Right lobe of liver (tissue), 4 donors: ENCODE measurements at regions not wholly inside any gene's neighbourhood (a gene's known extent, or its start where the extent isn't known, plus 50 kb on each side); places are given as distances from the start of the nearest gene placed in this dataset.

Experiments used
- POLR2A ChIP-seq: fragments of 450-650 bp; IDR thresholded peaks from one replicate; pipeline ENCODE4 v1.6.1; 2017; ENCODE audit warnings: antibody characterized with exemption, mild to moderate bottlenecking
- TF ChIP-seq, protein P1 (sequence below), 4 donors: fragments of 200-600 bp in 3 of 4; fragments of 450-650 bp in 1 of 4; IDR thresholded peaks; one replicate each; pipeline versions ENCODE4 v1.5.1 to v1.8.0; 2016 to 2022; ENCODE audit warnings: antibody characterized with exemption in 4 of 4, mild to moderate bottlenecking in 2 of 4
- donor health status: DM: no; HTN: no; CAD: no.
- donor health status: DM: no; HTN: no; CAD: no.
- donor health status: DM: no; HTN: yes; CAD: no.

DNA sequence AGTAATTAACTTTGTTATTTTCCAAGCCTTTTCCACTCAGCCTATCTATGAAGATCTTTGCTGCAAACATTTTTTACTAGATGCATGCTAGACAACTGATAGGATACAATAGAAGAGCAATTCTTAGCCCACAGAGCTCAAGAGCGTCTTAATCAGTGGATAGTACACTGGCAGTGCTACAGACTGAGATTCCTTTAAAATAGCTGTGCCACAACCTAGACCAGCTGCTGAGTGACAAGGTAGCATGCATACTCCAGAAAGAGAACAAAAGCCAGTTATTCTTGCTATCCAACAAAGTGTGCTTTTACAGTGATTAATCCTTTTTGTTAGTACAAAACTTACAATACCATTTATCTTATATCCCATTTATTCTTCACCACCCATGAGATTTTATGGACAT is 507.9 kb upstream of the SYT4 start:
- TF ChIP-seq, protein P1, sequence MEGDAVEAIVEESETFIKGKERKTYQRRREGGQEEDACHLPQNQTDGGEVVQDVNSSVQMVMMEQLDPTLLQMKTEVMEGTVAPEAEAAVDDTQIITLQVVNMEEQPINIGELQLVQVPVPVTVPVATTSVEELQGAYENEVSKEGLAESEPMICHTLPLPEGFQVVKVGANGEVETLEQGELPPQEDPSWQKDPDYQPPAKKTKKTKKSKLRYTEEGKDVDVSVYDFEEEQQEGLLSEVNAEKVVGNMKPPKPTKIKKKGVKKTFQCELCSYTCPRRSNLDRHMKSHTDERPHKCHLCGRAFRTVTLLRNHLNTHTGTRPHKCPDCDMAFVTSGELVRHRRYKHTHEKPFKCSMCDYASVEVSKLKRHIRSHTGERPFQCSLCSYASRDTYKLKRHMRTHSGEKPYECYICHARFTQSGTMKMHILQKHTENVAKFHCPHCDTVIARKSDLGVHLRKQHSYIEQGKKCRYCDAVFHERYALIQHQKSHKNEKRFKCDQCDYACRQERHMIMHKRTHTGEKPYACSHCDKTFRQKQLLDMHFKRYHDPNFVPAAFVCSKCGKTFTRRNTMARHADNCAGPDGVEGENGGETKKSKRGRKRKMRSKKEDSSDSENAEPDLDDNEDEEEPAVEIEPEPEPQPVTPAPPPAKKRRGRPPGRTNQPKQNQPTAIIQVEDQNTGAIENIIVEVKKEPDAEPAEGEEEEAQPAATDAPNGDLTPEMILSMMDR (IDR thresholded peaks at IDR 0.05): no peak
- TF ChIP-seq POLR2A: no peak
